SU-DHL-6 (cell line): ENCODE measurements at regions not wholly inside any gene's neighbourhood (a gene's known extent, or its start where the extent isn't known, plus 50 kb on each side); places are given as distances from the start of the nearest gene placed in this dataset.

ENCODE experiments used
- H2AFZ ChIP-seq: fragments of 200-600 bp; sonication (generic); 2 replicates; pipeline ENCODE4 v1.6.1; 2014; ENCODE audit warnings: low read depth, mild to moderate bottlenecking, moderate library complexity, mixed read lengths, antibody characterized with exemption, low read length; ENCODE audit not compliant: severe bottlenecking
- H3F3A ChIP-seq: fragments of 200-600 bp; shearing (Covaris generic); 2 replicates; pipeline ENCODE4 v1.6.0; 2016; ENCODE audit warnings: antibody characterized with exemption, mild to moderate bottlenecking; ENCODE audit not compliant: insufficient read depth
- H3K27ac ChIP-seq: fragments of 200-600 bp; sonication (generic); 2 replicates; pipeline ENCODE4 v1.5.1; 2016; ENCODE audit warnings: low read depth, mild to moderate bottlenecking, low read length, moderate library complexity, mixed read lengths
- H3K27me3 ChIP-seq: fragments of 200-600 bp; sonication (generic), shearing (Covaris generic); 2 replicates; pipeline ENCODE4 v1.6.0; 2014; ENCODE audit warnings: mild to moderate bottlenecking, low read length
- H3K36me3 ChIP-seq: fragments of 200-600 bp; sonication (generic); 2 replicates; pipeline ENCODE4 v1.6.1; 2014; ENCODE audit warnings: mild to moderate bottlenecking, low read length, mixed read lengths
- H3K4me2 ChIP-seq: fragments of 300-600, 200-600 bp; shearing (Covaris generic), sonication (generic); 2 replicates; pipeline ENCODE4 v1.6.0; 2014; ENCODE audit warnings: low read length, low read depth, mild to moderate bottlenecking; ENCODE audit not compliant: poor library complexity, severe bottlenecking
- H3K4me3 ChIP-seq: fragments of 200-600 bp; sonication (generic); 2 replicates; pipeline ENCODE4 v1.5.1; 2014; ENCODE audit warnings: antibody characterized with exemption, low read length, mild to moderate bottlenecking, mixed read lengths; ENCODE audit not compliant: insufficient read depth, poor library complexity, severe bottlenecking
- H3K79me2 ChIP-seq: fragments of 200-600 bp; sonication (generic); 2 replicates; pipeline ENCODE4 v1.6.1; 2014; ENCODE audit warnings: mild to moderate bottlenecking, low read length, moderate library complexity; ENCODE audit not compliant: insufficient read depth
- H3K9ac ChIP-seq: fragments of 200-600 bp; sonication (generic); 2 replicates; pipeline ENCODE4 v1.7.0; 2014; ENCODE audit warnings: mild to moderate bottlenecking, low read length
- H3K9me2 ChIP-seq: fragments of 200-600 bp; sonication (generic); replicated peaks from 2 replicates; pipeline ENCODE4 v1.6.1; 2014; ENCODE audit warnings: low read length; ENCODE audit not compliant: insufficient read depth
- H3K9me3 ChIP-seq: fragments of 200-600 bp; sonication (generic); 2 replicates; pipeline ENCODE4 v1.6.1; 2014; ENCODE audit warnings: low read length, mixed read lengths; ENCODE audit not compliant: insufficient read depth
- H4K20me1 ChIP-seq: fragments of 200-600 bp; sonication (generic); 2 replicates; pipeline ENCODE4 v1.6.1; 2014; ENCODE audit warnings: low read depth, mild to moderate bottlenecking, antibody characterized with exemption, low read length, moderate library complexity, mixed read lengths
- EZH2phosphoT487 ChIP-seq: fragments of 200-600 bp; sonication (generic), shearing (Covaris generic); conservative IDR thresholded peaks from 2 replicates; pipeline ENCODE4 v1.6.1; 2018; ENCODE audit warnings: mild to moderate bottlenecking, antibody characterized with exemption, low read length, moderate library complexity, mixed read lengths
- TF ChIP-seq, protein P1 (sequence below): fragments of 200-600 bp; sonication (generic); IDR thresholded peaks from one replicate; pipeline ENCODE4 v1.5.1; 2017; ENCODE audit warnings: antibody characterized with exemption, mild to moderate bottlenecking, low read length, moderate library complexity; ENCODE audit not compliant: insufficient read depth, poor library complexity, severe bottlenecking

GRCh38 chr11:38208951-38209350, 1610.9 kb upstream of the RAG2 start:
- Histone ChIP-seq H3K36me3 (no peaks in the 10 kb centered on the region), H2AFZ (no peak overlapping the region), H3F3A (no peaks in the 10 kb centered on the region), H3K27ac (no peak overlapping the region), H3K4me2 (no peak overlapping the region), H3K9me2 (no peaks in the 10 kb centered on the region), H3K27me3 (no peaks in the 10 kb centered on the region), H3K9ac (no peak overlapping the region), H3K9me3 (no peaks in the 10 kb centered on the region), H3K4me3 (no peak overlapping the region), H3K79me2 (no peaks in the 10 kb centered on the region), H4K20me1 (no peaks in the 10 kb centered on the region)
- TF ChIP-seq, protein P1, sequence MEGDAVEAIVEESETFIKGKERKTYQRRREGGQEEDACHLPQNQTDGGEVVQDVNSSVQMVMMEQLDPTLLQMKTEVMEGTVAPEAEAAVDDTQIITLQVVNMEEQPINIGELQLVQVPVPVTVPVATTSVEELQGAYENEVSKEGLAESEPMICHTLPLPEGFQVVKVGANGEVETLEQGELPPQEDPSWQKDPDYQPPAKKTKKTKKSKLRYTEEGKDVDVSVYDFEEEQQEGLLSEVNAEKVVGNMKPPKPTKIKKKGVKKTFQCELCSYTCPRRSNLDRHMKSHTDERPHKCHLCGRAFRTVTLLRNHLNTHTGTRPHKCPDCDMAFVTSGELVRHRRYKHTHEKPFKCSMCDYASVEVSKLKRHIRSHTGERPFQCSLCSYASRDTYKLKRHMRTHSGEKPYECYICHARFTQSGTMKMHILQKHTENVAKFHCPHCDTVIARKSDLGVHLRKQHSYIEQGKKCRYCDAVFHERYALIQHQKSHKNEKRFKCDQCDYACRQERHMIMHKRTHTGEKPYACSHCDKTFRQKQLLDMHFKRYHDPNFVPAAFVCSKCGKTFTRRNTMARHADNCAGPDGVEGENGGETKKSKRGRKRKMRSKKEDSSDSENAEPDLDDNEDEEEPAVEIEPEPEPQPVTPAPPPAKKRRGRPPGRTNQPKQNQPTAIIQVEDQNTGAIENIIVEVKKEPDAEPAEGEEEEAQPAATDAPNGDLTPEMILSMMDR, result no peak

- Histone ChIP-seq H3F3A (no peaks in the 10 kb centered on the region), H2AFZ (no peak overlapping the region), H3K79me2 (no peaks in the 10 kb centered on the region), H3K36me3 (no peaks in the 10 kb centered on the region), H3K9me3 (no peaks in the 10 kb centered on the region), H3K4me2 (no peak overlapping the region), H4K20me1 (no peaks in the 10 kb centered on the region), H3K4me3 (no peak overlapping the region), H3K9me2 (no peaks in the 10 kb centered on the region), H3K27me3 (no peaks in the 10 kb centered on the region), H3K9ac (no peak overlapping the region), H3K27ac (no peak overlapping the region)
- TF ChIP-seq EZH2phosphoT487, result no peak
- TF ChIP-seq, protein P1, result no peak
These were observed 1608.6 kb upstream of the RAG2 start for GRCh38 chr11:38206663-38207062.

DNA sequence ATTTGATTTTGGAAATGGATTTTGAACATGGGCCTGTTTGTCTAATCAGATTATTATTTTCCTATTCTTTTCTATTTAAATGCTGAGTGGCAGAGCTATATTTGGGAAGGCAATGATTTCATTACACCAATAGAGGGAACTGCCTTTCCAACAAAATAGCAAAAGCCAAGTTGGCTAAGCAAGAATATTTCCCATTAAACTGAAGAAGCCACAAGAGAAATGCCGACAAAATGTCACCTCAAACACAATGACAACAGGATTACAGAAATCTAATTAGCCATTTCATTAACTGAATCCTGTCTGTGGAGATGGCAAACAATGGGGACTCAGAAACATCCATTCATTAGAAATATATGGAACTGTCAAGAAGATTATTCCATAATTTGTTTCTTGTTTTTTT, 1593.1 kb upstream of the RAG2 start:
- TF ChIP-seq, protein P1, result no peak
- TF ChIP-seq EZH2phosphoT487, result no peak

More for the DNA sequence above, 1593.1 kb upstream of the RAG2 start:
- H3K27me3 ChIP-seq, result no peaks in the 10 kb centered on the region
- H2AFZ ChIP-seq, result no peak overlapping the region
- no peak overlapping the region for H3K27ac ChIP-seq
- H3K9me3 ChIP-seq, result no peaks in the 10 kb centered on the region
- H3K9me2 ChIP-seq, result no peaks in the 10 kb centered on the region
- no peaks in the 10 kb centered on the region for H3F3A ChIP-seq
- no peak overlapping the region for H3K9ac ChIP-seq
- no peaks in the 10 kb centered on the region for H3K36me3 ChIP-seq
- H3K4me2 ChIP-seq, result no peak overlapping the region
- H3K79me2 ChIP-seq, result no peaks in the 10 kb centered on the region
- no peak overlapping the region for H3K4me3 ChIP-seq
- no peaks in the 10 kb centered on the region for H4K20me1 ChIP-seq
